ENCODE measurements at regions not wholly inside any gene's neighbourhood (a gene's known extent, or its start where the extent isn't known, plus 50 kb on each side); places are given as distances from the start of the nearest gene placed in this dataset.

DNA sequence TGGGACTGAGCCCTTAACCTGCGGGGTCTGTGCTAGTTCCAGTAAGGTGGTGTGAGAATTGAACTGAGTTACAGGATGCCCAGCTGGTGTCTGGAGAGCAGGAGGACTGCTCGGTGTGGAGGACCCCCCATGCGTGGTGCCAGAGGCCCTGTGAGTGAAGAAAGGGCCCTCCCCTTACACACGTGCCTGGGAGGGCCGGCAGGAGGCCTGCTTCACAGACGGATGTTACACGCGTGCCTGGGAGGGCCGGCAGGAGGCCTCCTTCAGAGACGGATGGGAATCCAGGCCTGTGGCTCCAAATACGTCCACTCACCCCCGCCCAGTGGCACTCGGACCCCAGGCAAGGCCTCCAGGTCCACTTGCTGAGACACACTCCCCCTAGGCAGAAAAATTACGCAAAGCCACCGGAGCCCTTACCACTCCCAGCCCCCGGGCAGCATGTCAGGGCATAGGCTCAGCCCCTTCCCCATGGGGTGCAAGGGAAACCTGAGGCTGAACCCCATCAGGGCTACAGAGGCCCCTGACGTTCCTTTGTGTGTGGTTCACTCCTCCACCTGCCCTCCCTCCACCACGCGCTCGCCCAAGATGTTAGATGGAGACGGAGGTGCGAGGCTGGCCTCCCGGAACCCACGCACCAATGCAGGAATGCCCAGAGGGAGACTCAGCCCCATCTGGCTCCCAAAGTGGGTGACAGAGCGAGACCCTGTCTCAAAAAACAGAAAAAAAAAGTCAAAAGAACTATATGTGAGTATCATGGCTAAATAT is 227.8 kb downstream of the BRD1 start:
- no peak overlapping the region for H3K4me3 ChIP-seq (ENCODE audit: insufficient read depth, low read depth, low read length)
- H3K9me3 ChIP-seq (ENCODE audit: control insufficient read depth, insufficient read depth, low read length), result peaks cover 52% of the 10 kb centered on the region
- POLR2A ChIA-PET (ENCODE audit: unreplicated experiment), result no interaction called here
- H2BK120ac ChIP-seq (ENCODE audit: low read depth, low read length), result no peak overlapping the region
- no peak overlapping the region for H2AK5ac ChIP-seq (ENCODE audit: low read depth, low read length)
- no peaks in the 10 kb centered on the region for H4K20me1 ChIP-seq (ENCODE audit: insufficient read depth, low read length)
- no peaks in the 10 kb centered on the region for H3K4me1 ChIP-seq (ENCODE audit: control insufficient read depth, insufficient read depth, low read length)
- dilution Hi-C loops (cut with HindIII; ENCODE audit: low sequenced_read_pairs, unreplicated experiment) (no loop called here), intact Hi-C loops (cut with micrococcal nuclease) (no loop called here), in situ Hi-C loops (cut with MboI; ENCODE audit: low sequenced_read_pairs) (no loop called here)
- no peaks in the 10 kb centered on the region for H3K79me1 ChIP-seq (ENCODE audit: low read depth in 1 of 2, low read length in 2 of 2)
- no peaks in the 10 kb centered on the region for H3K27me3 ChIP-seq (ENCODE audit: control insufficient read depth, insufficient read depth, low read length)
- no peak overlapping the region for H2AFZ ChIP-seq (replicated peaks; ENCODE audit: low read length, poor library complexity)
- no peak for DNase-seq
- no peak overlapping the region for H4K5ac ChIP-seq (ENCODE audit: low read depth, low read length)
- no peak overlapping the region for H2BK20ac ChIP-seq (ENCODE audit: low read depth, low read length)
- TF ChIP-seq MAFK (IDR thresholded peaks at IDR 0.05; ENCODE audit: low read depth, low read length) (no peak), RCOR1 (IDR thresholded peaks at IDR 0.05; ENCODE audit: insufficient replicate concordance, low read length) (no peak), RFX5 (IDR thresholded peaks at IDR 0.05; ENCODE audit: low read depth, low read length) (no peak), CEBPB (IDR thresholded peaks at IDR 0.05; ENCODE audit: low read depth, low read length) (no peak), MXI1 (IDR thresholded peaks at IDR 0.05; ENCODE audit: borderline replicate concordance, low read depth, low read length) (no peak), MAZ (IDR thresholded peaks at IDR 0.05; ENCODE audit: borderline replicate concordance, low read depth, low read length) (no peak), RAD21 (IDR thresholded peaks at IDR 0.05; ENCODE audit: low read length) (no peak), FOS (IDR thresholded peaks at IDR 0.05; ENCODE audit: low read depth, low read length) (no peak), BHLHE40 (IDR thresholded peaks at IDR 0.05; ENCODE audit: low read depth, low read length) (no peak)
- TF ChIP-seq, protein P1, sequence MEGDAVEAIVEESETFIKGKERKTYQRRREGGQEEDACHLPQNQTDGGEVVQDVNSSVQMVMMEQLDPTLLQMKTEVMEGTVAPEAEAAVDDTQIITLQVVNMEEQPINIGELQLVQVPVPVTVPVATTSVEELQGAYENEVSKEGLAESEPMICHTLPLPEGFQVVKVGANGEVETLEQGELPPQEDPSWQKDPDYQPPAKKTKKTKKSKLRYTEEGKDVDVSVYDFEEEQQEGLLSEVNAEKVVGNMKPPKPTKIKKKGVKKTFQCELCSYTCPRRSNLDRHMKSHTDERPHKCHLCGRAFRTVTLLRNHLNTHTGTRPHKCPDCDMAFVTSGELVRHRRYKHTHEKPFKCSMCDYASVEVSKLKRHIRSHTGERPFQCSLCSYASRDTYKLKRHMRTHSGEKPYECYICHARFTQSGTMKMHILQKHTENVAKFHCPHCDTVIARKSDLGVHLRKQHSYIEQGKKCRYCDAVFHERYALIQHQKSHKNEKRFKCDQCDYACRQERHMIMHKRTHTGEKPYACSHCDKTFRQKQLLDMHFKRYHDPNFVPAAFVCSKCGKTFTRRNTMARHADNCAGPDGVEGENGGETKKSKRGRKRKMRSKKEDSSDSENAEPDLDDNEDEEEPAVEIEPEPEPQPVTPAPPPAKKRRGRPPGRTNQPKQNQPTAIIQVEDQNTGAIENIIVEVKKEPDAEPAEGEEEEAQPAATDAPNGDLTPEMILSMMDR (conservative IDR thresholded peaks at IDR 0.05; ENCODE audit: low read depth, low read length), result no peak
- H3K4me2 ChIP-seq (ENCODE audit: low read depth, low read length), result no peak overlapping the region
- H3K9me1 ChIP-seq (ENCODE audit: insufficient read depth, low read length), result no peaks in the 10 kb centered on the region
- CTCF ChIA-PET, result no interaction called here
- 61% methylated on average over 6 of the region's 25 CpGs; no CpG with 5 or more reads in 1 of the 2 experiments for WGBS, 2 experiments (ENCODE audit: extremely low coverage in 2 of 2, insufficient read length in 1 of 2)
- BruUV-seq (replicated peaks), result no TSS peak
- no peak overlapping the region for H3K9ac ChIP-seq (ENCODE audit: low read depth, low read length)
- H2BK15ac ChIP-seq (ENCODE audit: low read depth, low read length), result no peak overlapping the region
- no peak overlapping the region for H3K23ac ChIP-seq (ENCODE audit: low read depth, low read length)
- H4K91ac ChIP-seq (ENCODE audit: insufficient read depth, low read depth, low read length), result no peak overlapping the region
- no peak overlapping the region for H3K27ac ChIP-seq (ENCODE audit: insufficient read depth, low read length)
- no peak for ATAC-seq (ENCODE audit: low read depth)
- no peaks in the 10 kb centered on the region for H3K36me3 ChIP-seq (ENCODE audit: control insufficient read depth, insufficient read depth, low read length)
- no peak overlapping the region for H2BK5ac ChIP-seq (ENCODE audit: low read depth, low read length, poor library complexity, severe bottlenecking)
- peak overlapping the region; percentile 70 for H2AK9ac ChIP-seq (replicated peaks; ENCODE audit: low read depth, low read length, poor library complexity)
- H3K56ac ChIP-seq (ENCODE audit: extremely low read depth, insufficient read depth, low read length), result no peak overlapping the region
- no peak overlapping the region for H4K8ac ChIP-seq (ENCODE audit: low read depth in 2 of 2, low read length in 2 of 2)
- no peak overlapping the region for H3K14ac ChIP-seq (replicated peaks; ENCODE audit: low read depth, low read length)
- no peak overlapping the region for H3K18ac ChIP-seq (ENCODE audit: low read depth, low read length)
- no peak overlapping the region for H3K4ac ChIP-seq (ENCODE audit: low read depth, low read length)

Measured in IMR-90 (cell line).